Activated naive CD8-positive, alpha-beta T cell treated with anti-CD3 and anti-CD28 coated beads, Interleukin-2, amount 10 ng/mL, durations not matched to agents 7 days and 5 days (primary cell): ENCODE measurements at regions not wholly inside any gene's neighbourhood (a gene's known extent, or its start where the extent isn't known, plus 50 kb on each side); places are given as distances from the start of the nearest gene placed in this dataset.
"Not testable (repeated sequence)": the region's sequence is repeated elsewhere in the genome, so short reads cannot be mapped to it uniquely, and the experiment has no call there.

Experiments
- ATAC-seq: fragments of 150-1000 bp; cut with Tn5 transposase; one replicate; pipeline ENCODE4 v1.10.0; 2021; ENCODE audit warnings: low read depth, moderate library complexity
- POLR2A ChIA-PET: fragments of 350-600 bp; sonication (Branson Sonifier 250); formaldehyde crosslinking; loops from one replicate; lab custom pipeline; 2021; ENCODE audit warnings: antibody characterized with exemption; lab: Charles Lee
- DNase-seq: peaks from one replicate; pipeline ENCODE4 v3.0.0; 2021
- H3K27ac Mint-ChIP-seq: one replicate; pipeline ENCODE4 v1.8.0; 2022; ENCODE audit warnings: mild to moderate bottlenecking, mixed read lengths
- H3K27me3 Mint-ChIP-seq: one replicate; pipeline ENCODE4 v1.8.0; 2022; ENCODE audit warnings: mild to moderate bottlenecking, moderate library complexity, mixed read lengths
- H3K36me3 Mint-ChIP-seq: one replicate; pipeline ENCODE4 v1.8.0; 2021; ENCODE audit warnings: mild to moderate bottlenecking, mixed read lengths
- H3K4me1 Mint-ChIP-seq: one replicate; pipeline ENCODE4 v1.8.0; 2021; ENCODE audit warnings: mixed read lengths
- H3K4me3 Mint-ChIP-seq: one replicate; pipeline ENCODE4 v1.8.0; 2022; ENCODE audit warnings: mild to moderate bottlenecking, moderate library complexity, mixed read lengths
- H3K9me3 Mint-ChIP-seq: one replicate; pipeline ENCODE4 v1.8.0; 2021; ENCODE audit warnings: mixed read lengths

GRCh38 chr7:81447351-81447952, 322.4 kb downstream of the HGF start:
- Mint-ChIP-seq H3K4me3 (no peak overlapping the region), H3K27me3 (no peaks in the 10 kb centered on the region), H3K4me1 (no peaks in the 10 kb centered on the region), H3K27ac (no peak overlapping the region), H3K9me3 (no peaks in the 10 kb centered on the region), H3K36me3 (no peaks in the 10 kb centered on the region)
- DNase-seq (no peak), ATAC-seq (no peak)
- POLR2A ChIA-PET, result interaction anchor here (0.6 kb wide), 1 partner anchor 413 kb away, joined by 6 read pairs; no protein-coding TSS in a partner anchor

- DNase-seq, result no peak
- POLR2A ChIA-PET, result no interaction called here
Measured at GRCh38 chr7:81446212-81446611, 323.6 kb downstream of the HGF start.

GRCh38 chr7:81445462-81445861, 324.4 kb downstream of the HGF start:
- Mint-ChIP-seq H3K4me3 (no peak overlapping the region), H3K27ac (no peak overlapping the region), H3K27me3 (no peaks in the 10 kb centered on the region), H3K9me3 (no peaks in the 10 kb centered on the region), H3K4me1 (no peaks in the 10 kb centered on the region), H3K36me3 (no peaks in the 10 kb centered on the region)
- POLR2A ChIA-PET, result no interaction called here
- ATAC-seq, result no peak
- DNase-seq, result no peak

More at GRCh38 chr7:81446212-81446611, 323.6 kb downstream of the HGF start:
- Mint-ChIP-seq H3K36me3 (no peaks in the 10 kb centered on the region), H3K27me3 (no peaks in the 10 kb centered on the region), H3K27ac (no peak overlapping the region), H3K4me3 (no peak overlapping the region), H3K4me1 (no peaks in the 10 kb centered on the region), H3K9me3 (no peaks in the 10 kb centered on the region)
- ATAC-seq, result no peak

- no peak overlapping the region for H3K4me3 Mint-ChIP-seq
- POLR2A ChIA-PET, result no interaction called here
Measured at GRCh38 chr7:81441750-81442149, 328.1 kb downstream of the HGF start.

GRCh38 chr7:81439591-81439990, 330.3 kb downstream of the HGF start:
- Mint-ChIP-seq H3K27me3 (peaks cover 5% of the 10 kb centered on the region), H3K9me3 (peaks cover 2% of the 10 kb centered on the region), H3K4me3 (no peak overlapping the region), H3K4me1 (peaks cover 3% of the 10 kb centered on the region), H3K27ac (no peak overlapping the region), H3K36me3 (no peaks in the 10 kb centered on the region)
- no peak for ATAC-seq
- POLR2A ChIA-PET, result no interaction called here
- no peak for DNase-seq

More at GRCh38 chr7:81441750-81442149, 328.1 kb downstream of the HGF start:
- no peaks in the 10 kb centered on the region for H3K36me3 Mint-ChIP-seq
- no peak for DNase-seq
- no peaks in the 10 kb centered on the region for H3K4me1 Mint-ChIP-seq
- H3K9me3 Mint-ChIP-seq, result peaks cover 2% of the 10 kb centered on the region
- no peak for ATAC-seq
- peaks cover 5% of the 10 kb centered on the region for H3K27me3 Mint-ChIP-seq
- H3K27ac Mint-ChIP-seq, result no peak overlapping the region

GRCh38 chr7:81437160-81437559, 332.7 kb downstream of the HGF start:
- H3K27ac Mint-ChIP-seq, H3K9me3 Mint-ChIP-seq, H3K4me1 Mint-ChIP-seq, H3K27me3 Mint-ChIP-seq, DNase-seq, H3K36me3 Mint-ChIP-seq, ATAC-seq, H3K4me3 Mint-ChIP-seq, POLR2A ChIA-PET: not testable (repeated sequence)

GRCh38 chr7:81433692-81434331, 336.0 kb downstream of the HGF start:
- ATAC-seq (no peak), DNase-seq (no peak)
- POLR2A ChIA-PET, result no interaction called here
- peaks cover 3% of the 10 kb centered on the region for H3K4me1 Mint-ChIP-seq
- H3K9me3 Mint-ChIP-seq, result peaks cover 2% of the 10 kb centered on the region
- H3K36me3 Mint-ChIP-seq, result no peaks in the 10 kb centered on the region
- no peaks in the 10 kb centered on the region for H3K27me3 Mint-ChIP-seq
- no peak overlapping the region for H3K27ac Mint-ChIP-seq
- H3K4me3 Mint-ChIP-seq, result no peak overlapping the region

- DNase-seq, result no peak
Measured at GRCh38 chr7:81433206-81433605, 336.6 kb downstream of the HGF start.

GRCh38 chr7:81430761-81431160, 339.1 kb downstream of the HGF start:
- Mint-ChIP-seq H3K4me3 (no peak overlapping the region), H3K36me3 (no peaks in the 10 kb centered on the region), H3K27me3 (no peaks in the 10 kb centered on the region), H3K27ac (no peak overlapping the region), H3K9me3 (no peaks in the 10 kb centered on the region), H3K4me1 (peaks cover 2% of the 10 kb centered on the region)
- DNase-seq, result no peak
- ATAC-seq, result no peak
- POLR2A ChIA-PET, result no interaction called here

More at GRCh38 chr7:81433206-81433605, 336.6 kb downstream of the HGF start:
- POLR2A ChIA-PET, result no interaction called here
- Mint-ChIP-seq H3K4me1 (peaks cover 3% of the 10 kb centered on the region), H3K9me3 (peaks cover 2% of the 10 kb centered on the region), H3K4me3 (no peak overlapping the region), H3K27ac (no peak overlapping the region), H3K27me3 (no peaks in the 10 kb centered on the region), H3K36me3 (no peaks in the 10 kb centered on the region)
- ATAC-seq, result no peak

GRCh38 chr7:81430150-81430549, 339.7 kb downstream of the HGF start:
- DNase-seq (no peak), ATAC-seq (no peak)
- H3K4me3 Mint-ChIP-seq, result no peak overlapping the region
- no peaks in the 10 kb centered on the region for H3K27me3 Mint-ChIP-seq
- H3K9me3 Mint-ChIP-seq, result peaks cover 2% of the 10 kb centered on the region
- POLR2A ChIA-PET, result no interaction called here
- no peaks in the 10 kb centered on the region for H3K36me3 Mint-ChIP-seq
- H3K27ac Mint-ChIP-seq, result no peak overlapping the region
- peaks cover 1% of the 10 kb centered on the region for H3K4me1 Mint-ChIP-seq

- Mint-ChIP-seq H3K27me3 (no peaks in the 10 kb centered on the region), H3K36me3 (no peaks in the 10 kb centered on the region), H3K27ac (no peak overlapping the region), H3K4me3 (no peak overlapping the region), H3K9me3 (peaks cover 2% of the 10 kb centered on the region), H3K4me1 (peaks cover 1% of the 10 kb centered on the region)
- POLR2A ChIA-PET, result no interaction called here
- no peak for ATAC-seq
- no peak for DNase-seq
Measured at GRCh38 chr7:81427461-81427860, 342.4 kb downstream of the HGF start.

- H3K4me3 Mint-ChIP-seq, result no peak overlapping the region
- no peak for DNase-seq
- H3K36me3 Mint-ChIP-seq, result no peaks in the 10 kb centered on the region
- ATAC-seq, result no peak
- peaks cover 1% of the 10 kb centered on the region for H3K4me1 Mint-ChIP-seq
- POLR2A ChIA-PET, result no interaction called here
- no peak overlapping the region for H3K27ac Mint-ChIP-seq
- H3K9me3 Mint-ChIP-seq, result peaks cover 2% of the 10 kb centered on the region
- H3K27me3 Mint-ChIP-seq, result no peaks in the 10 kb centered on the region
Measured at GRCh38 chr7:81420526-81421226, 349.2 kb downstream of the HGF start.

GRCh38 chr7:81419731-81420130, 350.1 kb downstream of the HGF start:
- no peak for ATAC-seq
- H3K4me1 Mint-ChIP-seq, result no peaks in the 10 kb centered on the region
- H3K36me3 Mint-ChIP-seq, result no peaks in the 10 kb centered on the region
- POLR2A ChIA-PET, result no interaction called here
- DNase-seq, result no peak
- H3K27me3 Mint-ChIP-seq, result no peaks in the 10 kb centered on the region
- no peak overlapping the region for H3K27ac Mint-ChIP-seq
- no peak overlapping the region for H3K4me3 Mint-ChIP-seq
- H3K9me3 Mint-ChIP-seq, result no peaks in the 10 kb centered on the region

- Mint-ChIP-seq H3K9me3 (no peaks in the 10 kb centered on the region), H3K27ac (no peak overlapping the region), H3K36me3 (no peaks in the 10 kb centered on the region), H3K4me1 (no peaks in the 10 kb centered on the region), H3K4me3 (no peak overlapping the region), H3K27me3 (no peaks in the 10 kb centered on the region)
- POLR2A ChIA-PET, result no interaction called here
- ATAC-seq (no peak), DNase-seq (no peak)
Measured at GRCh38 chr7:81416659-81417058, 353.2 kb downstream of the HGF start.
